CD4-positive, alpha-beta T cell treated with Interleukin-17A for 1 hour (primary cell): ENCODE measurements at regions not wholly inside any gene's neighbourhood (a gene's known extent, or its start where the extent isn't known, plus 50 kb on each side); places are given as distances from the start of the nearest gene placed in this dataset.
"Not testable (repeated sequence)": the region's sequence is repeated elsewhere in the genome, so short reads cannot be mapped to it uniquely, and the experiment has no call there.

Experiments
- DNase-seq: peaks from one replicate; pipeline ENCODE4 v3.0.0-alpha.2; 2020

DNA sequence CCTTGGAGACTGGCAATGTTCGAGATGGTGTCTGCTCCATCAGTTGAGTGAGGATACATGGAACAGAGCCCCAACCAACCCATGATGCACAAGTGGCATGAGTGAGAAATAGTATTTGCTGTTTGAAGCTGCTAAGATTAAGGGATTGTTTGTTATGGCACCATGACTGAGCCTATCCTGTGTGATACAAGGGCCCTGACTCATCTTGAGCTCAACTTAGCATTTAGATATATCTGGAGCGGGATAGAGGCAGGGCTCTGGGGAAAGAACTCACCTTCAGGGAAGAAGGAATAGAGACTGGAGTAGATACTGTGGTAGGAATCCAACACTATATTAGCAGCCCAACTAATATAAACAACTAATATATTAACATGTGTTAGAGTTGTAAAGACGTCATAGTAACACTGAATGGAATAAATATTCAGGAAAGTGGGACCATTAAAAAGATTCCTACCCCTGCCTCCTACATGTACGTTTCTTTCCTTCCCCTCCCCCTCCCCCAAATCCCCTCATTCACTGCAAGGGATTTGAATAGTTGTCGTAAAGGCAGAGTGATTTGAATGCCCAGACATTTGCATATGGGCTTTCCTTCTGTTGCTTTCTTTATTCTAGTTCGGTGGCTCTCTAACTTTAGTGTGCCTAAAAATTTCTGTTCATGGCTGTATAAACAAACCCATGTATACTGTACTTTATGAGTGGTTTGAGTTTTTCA, 106.6 kb upstream of the POU3F1 start:
- DNase-seq = no peak

DNA sequence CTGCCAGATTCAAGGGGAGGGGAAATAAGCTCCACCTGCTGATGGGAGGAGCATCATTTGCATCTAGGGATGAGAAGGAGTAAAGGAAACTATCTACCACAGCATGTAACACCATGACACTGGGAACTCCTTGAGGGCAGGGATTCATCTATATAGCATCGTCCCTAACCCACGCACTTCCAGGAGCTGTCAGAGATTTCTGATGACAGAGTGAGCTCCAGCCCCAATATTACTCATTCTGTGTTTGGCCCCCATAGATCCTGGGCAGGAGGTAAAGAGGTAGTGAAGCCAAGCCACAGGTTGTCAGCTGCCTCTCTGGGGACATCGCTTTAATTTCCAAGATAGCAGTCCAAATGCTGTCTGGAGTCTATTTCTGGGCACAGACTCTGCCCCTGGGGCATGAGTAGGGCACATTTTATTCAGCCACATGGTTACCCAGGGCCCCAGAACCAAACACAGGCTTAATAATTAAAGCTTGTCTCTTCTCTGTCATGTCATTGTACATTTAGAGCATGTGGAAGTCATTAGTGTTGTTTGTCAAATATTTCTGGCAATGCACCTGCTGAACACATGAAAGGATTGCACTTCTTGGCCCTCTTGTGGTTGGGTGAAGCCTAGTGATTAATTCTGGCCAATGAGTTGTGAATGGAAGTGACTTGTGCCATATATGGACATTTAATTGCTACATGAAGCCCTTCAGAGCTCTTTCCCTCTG, 105.9 kb upstream of the POU3F1 start:
- DNase-seq = no peak

DNA sequence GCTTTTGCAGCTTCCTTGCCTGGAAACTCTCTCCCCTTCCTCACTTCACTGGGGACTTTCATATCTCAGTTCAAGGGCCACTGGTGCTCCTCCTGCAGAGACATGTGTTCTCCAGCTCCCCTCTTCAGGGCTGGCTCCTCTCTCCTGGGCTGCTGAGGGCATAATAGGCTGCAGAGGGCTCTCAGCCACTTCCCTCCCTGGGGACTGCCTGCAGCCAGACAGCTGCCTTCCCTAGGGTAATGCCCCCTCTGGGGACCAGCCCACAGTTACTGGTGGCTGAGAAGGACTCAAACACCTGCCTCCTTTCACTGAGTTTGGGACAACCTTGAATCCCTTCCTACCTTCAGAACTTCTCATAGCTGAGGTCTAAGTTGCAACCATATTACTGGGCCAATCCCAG, 104.8 kb upstream of the POU3F1 start:
- DNase-seq = no peak

DNA sequence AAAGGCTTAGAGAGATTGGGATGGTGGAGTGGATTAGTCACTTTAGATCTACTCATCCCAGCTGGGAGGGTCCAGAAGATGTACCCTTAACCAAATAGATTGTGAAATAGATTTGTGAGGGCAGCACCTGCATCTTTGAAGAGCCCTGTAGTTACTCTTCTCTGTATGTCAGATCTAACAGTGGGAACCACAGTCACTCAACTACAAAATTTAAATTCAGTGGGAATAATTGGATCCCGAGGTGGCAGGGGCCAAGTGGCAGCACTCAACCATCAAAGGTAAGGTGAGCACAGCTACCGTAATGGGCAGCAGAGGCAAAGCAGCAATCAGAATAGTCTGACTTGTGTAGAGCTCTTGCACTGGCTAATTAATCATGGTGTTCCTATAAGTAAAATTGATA, 99.5 kb upstream of the POU3F1 start:
- not testable (repeated sequence) for DNase-seq

DNA sequence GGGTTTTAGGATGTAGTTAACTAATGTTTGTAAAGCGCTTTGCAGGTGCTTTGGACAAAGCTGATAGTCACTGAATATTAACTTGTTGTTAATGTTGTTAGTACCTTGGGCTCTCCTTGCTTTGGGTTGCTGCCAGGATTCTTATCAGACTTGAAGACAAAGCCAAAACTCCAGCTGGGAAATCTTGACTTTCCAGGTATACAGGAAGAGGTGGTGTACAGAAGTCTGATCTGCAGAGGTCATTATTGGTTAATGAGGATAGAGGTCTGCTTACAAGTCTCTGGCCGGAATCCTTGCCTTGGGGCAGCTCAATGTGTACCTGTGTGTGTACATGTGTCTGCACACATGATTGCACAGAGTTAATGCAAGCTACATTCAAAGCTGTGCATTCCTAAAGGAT, 96.0 kb upstream of the POU3F1 start:
- no peak for DNase-seq

DNA sequence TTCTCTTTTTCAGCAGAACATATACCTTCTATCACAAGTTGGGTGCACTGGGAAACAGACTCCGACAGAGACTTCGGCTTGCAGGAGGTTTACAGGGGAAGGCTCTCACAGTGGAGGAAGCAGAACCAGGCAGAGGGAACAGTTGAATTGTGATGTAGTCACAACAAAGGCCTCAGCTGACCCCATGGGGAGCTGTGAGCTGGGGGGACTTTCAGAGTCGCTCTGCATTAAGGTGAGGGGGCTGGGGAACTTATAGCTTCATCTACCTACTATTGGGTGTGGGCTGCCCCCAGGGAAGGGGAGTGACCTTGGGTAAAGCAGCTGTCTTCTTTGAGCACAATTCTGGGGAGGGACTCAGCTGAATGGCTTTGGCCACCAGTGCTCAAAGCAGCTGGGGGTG, 94.9 kb upstream of the POU3F1 start:
- no peak for DNase-seq

DNA sequence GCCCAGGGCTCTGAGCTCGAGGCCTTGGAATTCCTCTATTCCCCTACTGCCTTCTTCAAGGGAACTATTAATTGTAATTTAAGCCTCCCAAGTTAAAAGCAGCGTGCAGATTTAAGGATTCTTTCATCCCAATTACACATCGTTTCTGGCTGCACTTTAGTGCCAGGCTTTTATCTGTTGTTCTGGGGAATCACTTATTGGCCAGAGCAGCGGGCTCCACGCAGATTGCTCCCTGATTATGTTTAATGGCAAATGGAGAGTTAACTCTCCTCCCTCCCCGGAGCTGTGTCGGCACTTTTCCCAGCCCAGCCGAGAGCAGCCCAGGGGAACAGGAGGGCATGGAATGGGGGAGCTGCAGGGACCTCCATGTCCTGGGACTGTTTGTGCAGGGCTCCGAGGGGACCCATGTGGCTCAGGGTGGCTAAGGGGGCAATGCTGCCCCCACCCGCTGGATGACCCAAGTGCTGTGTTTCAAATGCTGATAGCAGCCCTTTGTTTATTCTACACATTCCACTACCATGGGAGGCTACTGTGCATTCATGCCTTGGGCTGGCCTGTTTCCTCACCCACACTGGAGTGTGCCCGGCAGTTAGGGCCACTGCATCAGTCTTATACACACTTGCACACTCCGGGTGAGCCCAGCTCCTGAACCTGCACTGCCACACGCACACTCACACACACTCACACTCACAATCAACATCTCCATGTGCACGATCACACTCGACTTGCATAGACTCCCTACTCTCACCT, 93.3 kb upstream of the POU3F1 start:
- DNase-seq = no peak

DNA sequence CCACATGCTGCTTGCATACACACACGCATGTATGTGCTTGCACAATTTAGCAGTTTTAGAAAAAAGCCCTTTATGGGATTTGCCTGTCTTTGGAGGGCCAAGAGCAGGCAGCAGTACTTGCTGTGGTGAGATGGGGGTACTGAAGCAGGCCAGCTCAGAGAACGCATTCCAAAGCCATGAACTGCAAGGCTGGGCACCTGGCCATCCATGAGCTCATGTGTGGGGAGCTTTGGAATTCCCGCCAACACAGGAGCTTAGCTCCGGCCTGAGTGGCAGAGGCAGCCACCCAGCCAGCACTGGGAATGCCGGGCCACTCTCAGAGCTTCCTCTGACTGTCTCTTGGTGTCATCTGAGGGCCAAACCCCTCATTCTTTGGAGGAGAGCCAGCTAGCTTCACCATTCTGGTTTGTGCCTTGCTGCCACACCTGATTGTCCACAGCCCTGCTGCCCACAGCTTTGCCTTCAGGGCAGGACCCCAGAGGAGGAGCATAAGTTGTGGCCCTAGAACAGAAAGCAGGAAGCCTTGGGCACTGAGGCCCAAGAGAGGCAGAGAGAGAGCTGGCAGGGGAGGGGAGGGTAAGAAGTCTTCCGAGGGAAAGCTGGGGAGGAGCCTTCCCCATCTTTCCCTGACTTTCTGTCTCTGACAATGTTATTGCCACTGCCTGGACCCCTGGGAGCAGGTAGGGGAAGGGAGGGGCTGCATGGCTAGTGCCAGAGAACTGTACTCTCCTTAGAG, 92.1 kb upstream of the POU3F1 start:
- DNase-seq = no peak

DNA sequence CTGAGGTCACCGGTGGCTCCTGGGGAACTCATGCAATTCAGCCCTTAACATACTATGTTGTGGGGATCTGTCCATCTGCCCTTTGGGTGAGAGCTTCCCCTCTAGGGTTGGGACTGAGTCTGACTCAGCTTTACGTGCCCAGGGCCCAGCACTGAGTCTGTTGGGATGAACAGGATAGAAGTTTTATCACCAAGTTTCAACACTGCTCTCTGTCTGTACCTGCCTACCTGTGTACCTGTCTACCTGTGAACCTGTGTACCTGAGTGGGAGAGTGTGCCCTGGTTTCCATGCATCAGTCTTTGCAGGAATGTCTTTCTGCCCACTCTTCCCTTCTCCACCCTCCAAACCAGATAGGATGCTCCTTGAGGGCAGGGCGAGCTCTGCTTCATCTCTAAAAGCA, 90.6 kb upstream of the POU3F1 start:
- DNase-seq = no peak

DNA sequence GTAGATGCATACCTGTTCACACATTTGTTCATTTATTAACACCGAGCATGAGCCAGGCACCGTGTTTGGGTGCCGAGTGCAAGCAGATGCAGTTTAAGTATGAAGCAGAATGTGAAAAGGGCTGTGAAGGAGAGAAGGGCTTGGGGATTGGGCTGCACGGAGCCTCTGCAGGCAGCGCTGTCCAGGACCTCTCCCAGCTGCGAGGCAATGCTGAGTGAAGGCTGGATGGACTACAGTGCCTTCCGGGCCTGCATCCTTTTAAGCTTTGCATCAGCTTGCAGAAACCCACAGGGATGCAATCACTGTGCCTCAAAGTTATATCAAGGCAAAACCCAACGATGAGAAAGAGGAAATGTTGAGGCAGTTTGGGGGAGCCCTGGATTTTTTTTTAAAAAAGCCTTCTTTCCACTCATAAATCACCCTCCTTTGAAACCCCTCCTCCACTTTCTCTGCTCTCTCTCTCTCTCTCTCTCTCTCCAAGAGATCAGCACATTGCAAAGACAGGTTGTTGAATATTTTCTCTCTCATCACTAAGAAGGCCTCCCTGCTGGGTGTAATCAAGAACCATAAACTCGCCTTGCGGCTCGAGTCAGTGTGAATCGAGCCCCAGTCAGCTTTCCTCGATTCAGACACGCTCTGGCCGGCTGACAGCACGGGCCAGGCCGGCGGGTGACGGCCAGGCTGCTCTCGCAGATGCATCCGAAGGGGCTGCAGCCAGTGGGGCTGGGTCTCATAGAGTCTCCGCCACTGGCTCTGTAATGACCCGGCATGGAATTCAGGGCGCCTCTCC, 89.2 kb upstream of the POU3F1 start:
- no peak for DNase-seq

DNA sequence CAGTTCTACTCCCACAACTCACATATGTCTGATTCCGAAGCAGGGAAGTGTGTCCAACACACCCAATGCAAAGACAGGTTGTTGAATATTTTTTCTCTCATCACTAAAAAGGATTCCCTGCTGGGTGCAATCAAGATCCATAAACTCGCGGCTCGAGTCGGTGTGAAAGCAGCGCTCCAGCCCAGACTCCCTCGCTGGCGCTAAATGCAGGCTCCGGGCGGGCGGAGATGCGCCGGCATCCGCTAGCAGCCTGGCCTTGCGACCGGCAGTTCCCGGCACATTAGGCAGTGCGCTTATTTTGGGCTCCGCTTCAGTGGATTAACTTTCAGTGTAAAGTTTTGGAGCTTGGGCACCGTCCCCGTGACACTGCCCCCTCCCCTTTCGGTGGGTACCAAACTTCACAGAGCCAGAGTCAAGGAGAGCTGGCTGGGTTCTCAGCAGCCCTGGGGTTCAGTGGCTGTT, 87.7 kb upstream of the POU3F1 start:
- no peak for DNase-seq

DNA sequence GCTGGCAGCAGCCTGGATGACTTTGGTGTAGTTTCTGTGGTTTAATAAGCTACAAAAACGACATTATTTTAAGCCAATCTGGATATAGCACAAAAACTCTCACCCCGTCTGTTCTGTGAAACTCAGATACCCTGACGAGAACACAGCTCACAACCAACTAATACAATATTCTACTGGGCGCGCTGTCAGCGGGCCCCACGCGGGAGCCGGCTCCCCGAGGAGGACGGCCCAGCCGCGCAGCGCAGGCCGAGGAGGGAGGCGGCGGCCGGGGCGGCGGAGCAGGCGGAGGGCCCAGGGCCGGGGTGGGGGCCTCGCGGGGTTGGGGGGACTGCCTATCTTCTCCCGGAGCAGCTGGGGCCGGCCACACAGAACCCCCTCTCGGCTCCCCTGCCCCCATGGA, 87.2 kb upstream of the POU3F1 start:
- no peak for DNase-seq

DNA sequence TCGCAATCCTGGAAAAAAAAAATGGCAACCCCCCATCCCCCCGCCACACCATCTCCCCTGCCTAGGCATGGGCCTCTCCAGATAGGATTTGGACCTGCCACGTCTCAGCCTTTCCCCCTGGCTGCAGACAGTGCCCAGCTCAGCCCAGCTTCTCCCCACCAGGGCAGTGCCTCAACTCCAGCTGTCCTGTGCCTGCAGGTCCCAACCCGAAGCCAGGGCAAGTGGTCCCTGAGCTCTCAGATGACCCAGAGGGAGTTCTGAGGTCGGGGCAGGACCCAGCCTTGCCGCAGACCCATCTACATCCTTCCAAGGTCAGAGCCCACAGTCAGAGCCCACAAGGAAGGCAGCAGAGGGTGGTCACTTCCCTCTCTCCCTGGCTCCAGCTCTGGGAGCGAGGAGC, 86.7 kb upstream of the POU3F1 start:
- no peak for DNase-seq

DNA sequence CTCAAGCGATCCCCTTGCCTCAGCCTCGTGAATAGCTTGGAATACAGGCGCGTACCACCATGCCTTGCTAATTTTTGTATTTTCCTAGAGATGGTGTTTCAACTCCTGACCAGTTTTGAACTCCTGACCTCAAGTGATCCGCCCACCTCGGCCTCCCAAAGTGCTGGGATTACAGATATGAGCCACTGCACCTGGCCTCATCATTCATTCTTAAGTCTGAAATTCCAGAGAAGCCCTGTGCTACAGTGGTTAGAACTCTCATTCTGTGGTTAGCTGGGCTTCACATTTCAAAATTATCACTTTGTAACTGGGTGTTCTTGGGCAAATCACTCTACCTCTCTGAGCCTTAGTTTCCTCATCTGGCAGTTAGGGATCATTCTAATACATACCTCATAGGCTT, 86.1 kb upstream of the POU3F1 start:
- DNase-seq = no peak

DNA sequence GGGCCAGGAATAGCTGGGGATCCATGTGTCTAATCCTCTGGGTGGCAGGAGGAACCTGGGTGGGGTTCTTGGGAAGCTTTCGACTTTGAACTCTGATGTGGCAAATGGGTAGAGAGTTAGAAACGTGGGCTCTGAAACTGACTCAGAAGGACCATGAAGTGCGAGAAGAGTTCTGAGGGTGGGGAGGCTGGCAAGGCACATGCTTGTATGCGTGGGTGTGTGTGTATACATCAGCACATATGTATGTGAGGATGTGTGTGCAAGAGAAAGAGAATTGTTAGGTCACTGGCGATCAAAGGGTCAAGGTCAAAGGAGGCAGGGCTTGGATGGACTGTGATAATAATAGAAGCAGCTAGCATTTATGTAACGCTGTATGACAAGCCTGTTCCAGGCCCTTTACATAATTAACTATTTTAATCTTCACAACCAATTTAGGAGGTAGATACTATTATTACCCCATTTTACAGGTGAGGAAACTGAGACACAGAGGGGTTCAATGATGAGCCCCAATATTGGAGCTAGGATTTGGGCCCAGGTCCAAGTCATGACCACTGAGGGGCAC, 84.5 kb upstream of the POU3F1 start:
- no peak for DNase-seq

DNA sequence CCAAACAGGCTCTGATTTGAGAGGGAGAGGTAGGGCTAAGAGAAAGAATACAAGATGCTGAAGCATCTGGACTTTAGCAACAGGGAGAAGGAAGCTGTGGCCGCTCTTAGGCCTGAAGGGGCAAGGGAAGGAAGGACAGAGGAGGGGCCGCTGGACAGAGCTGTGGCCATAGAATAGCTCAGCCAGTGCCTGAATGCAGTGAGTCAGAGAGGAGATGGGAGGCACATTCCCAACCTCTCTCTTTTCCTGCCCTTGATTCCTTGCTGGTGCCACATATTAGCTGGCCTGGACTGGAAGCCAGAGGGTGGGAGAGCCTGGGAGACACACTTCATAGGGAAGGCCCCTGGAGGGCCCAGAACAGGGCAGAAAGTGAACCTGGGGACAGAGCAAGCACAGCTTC, 83.4 kb upstream of the POU3F1 start:
- no peak for DNase-seq

DNA sequence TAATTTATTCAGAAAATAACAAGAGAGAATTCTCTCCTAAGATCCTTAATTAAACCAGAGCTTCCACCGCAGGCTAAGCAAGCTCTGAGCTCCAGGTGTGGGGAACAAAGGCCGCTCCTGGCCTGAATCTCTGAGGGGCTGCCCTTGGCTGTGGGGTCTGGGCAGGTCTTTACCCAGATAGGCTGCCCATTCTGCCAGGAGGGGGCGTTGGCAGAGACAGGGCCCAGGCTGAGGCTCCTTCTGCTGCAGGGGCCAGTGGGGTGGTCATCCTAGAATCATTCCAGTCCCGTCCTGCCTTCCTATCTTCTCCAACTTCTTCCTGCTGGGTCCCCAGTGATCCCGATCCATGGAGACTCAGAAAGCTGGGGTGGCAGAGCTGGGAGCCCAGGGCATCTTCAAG, 82.9 kb upstream of the POU3F1 start:
- no peak for DNase-seq

DNA sequence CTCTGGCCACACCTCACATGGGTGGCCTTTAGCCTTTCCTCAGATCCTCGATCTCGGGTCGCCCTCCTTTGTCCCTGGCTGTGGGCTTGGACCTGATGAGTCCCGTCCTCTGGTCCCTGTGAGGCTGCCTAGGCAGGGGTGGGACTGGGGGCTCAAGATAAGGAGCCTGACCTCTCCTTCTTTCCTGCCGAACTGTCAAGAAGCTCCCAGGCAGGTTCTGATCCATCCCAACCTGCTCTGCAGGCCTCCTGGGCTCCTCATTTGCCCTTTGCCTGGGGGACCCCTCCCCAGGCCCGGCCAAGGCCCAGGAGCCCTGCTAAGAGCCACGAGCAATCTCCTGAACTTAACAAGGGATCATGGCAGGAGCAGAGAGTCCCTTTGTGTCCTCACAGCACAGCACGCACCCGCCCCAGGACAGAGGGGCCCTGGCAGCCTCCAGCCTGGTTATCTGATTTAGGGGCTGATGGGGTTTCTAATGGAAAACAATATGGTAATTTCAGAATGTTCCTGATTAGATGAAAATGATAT, 82.4 kb upstream of the POU3F1 start:
- no peak for DNase-seq

DNA sequence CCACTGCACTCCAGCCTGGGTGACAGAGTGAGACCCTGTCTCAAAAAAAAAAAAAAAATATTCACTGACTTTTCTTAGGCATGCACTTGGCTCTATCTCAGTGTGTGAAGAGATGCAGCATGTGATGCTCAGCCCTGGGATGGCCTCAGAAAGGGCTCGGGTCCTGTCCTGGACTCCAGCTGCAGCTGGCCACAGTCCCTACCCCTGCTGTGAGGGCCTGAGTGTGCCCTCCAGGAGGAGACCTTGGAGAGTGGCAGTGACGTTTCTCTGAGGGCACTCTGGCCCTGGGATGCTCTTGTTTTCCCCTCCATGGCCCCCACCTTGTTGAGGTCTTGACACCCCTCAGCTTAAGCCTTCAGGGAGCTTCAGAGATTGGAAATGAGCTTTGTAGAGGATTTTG, 81.9 kb upstream of the POU3F1 start:
- DNase-seq = no peak

DNA sequence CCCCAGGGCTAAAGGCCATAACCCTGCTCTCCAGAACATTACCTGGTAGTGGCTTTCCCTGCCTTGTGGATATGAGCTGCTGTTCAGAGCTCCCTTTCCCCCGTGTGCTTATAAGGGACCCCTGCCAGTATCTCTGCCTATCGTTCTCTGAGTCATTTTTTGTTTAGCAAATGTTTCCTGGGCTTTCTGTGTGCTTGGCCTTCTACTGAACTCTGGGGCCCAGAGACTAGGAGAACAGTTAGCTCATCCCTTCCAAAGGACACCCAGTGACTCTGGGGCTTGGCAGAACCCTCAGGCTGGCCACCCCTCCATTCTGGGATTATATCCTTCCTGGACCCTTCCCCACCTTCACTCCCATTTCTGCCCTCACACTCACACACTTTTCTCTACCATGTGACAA, 80.8 kb upstream of the POU3F1 start:
- no peak for DNase-seq

DNA sequence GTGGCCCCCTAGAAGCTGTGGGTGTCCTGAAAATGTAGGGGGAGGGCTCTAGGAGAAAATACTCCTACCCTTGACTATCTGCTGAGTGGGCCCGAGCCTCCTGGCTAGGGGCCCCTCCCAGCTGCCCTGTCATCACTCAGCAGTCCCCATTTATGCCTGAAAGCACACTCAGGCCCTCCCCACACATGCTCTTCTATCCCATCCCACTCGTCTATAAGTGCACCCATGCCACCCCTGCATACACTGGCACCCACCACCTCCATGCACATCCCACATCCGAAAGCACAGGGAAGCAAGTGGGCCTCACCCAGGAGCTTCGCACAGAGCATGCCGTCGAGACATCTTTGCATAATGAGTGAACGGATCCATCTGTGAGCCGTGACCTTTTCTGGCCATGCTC, 80.4 kb upstream of the POU3F1 start:
- no peak for DNase-seq
